Breast epithelium (tissue), 3 donors: ENCODE measurements at regions not wholly inside any gene's neighbourhood (a gene's known extent, or its start where the extent isn't known, plus 50 kb on each side); places are given as distances from the start of the nearest gene placed in this dataset.

Experiments
- POLR2A ChIP-seq: fragments of 450-650 bp; IDR thresholded peaks from one replicate; pipeline ENCODE4 v1.6.1; 2016; ENCODE audit warnings: antibody characterized with exemption, mild to moderate bottlenecking, moderate library complexity
- POLR2AphosphoS5 ChIP-seq, 3 donors: sonication (generic); formaldehyde crosslinking; IDR thresholded peaks; one replicate each; pipeline ENCODE4 v1.6.1; 2017; ENCODE audit warnings: antibody characterized with exemption in 3 of 3
- TF ChIP-seq, protein P1 (sequence below), 3 donors: fragments of 450-650 bp; IDR thresholded peaks; one replicate each; pipeline ENCODE4 v1.5.1; 2016 to 2017; ENCODE audit warnings: antibody characterized with exemption in 3 of 3, mild to moderate bottlenecking in 3 of 3, moderate library complexity in 3 of 3

- TF ChIP-seq, protein P1, sequence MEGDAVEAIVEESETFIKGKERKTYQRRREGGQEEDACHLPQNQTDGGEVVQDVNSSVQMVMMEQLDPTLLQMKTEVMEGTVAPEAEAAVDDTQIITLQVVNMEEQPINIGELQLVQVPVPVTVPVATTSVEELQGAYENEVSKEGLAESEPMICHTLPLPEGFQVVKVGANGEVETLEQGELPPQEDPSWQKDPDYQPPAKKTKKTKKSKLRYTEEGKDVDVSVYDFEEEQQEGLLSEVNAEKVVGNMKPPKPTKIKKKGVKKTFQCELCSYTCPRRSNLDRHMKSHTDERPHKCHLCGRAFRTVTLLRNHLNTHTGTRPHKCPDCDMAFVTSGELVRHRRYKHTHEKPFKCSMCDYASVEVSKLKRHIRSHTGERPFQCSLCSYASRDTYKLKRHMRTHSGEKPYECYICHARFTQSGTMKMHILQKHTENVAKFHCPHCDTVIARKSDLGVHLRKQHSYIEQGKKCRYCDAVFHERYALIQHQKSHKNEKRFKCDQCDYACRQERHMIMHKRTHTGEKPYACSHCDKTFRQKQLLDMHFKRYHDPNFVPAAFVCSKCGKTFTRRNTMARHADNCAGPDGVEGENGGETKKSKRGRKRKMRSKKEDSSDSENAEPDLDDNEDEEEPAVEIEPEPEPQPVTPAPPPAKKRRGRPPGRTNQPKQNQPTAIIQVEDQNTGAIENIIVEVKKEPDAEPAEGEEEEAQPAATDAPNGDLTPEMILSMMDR (IDR thresholded peaks at IDR 0.05) = no peak
- TF ChIP-seq POLR2AphosphoS5 (IDR thresholded peaks at IDR 0.05) (no peak), POLR2A (no peak)
Observed at GRCh38 chr2:143936848-143937722, 582.8 kb downstream of the ZEB2 start.
